IPS-18a (cell line): ENCODE measurements at regions not wholly inside any gene's neighbourhood (a gene's known extent, or its start where the extent isn't known, plus 50 kb on each side); places are given as distances from the start of the nearest gene placed in this dataset.

Source experiments
- H3K27ac ChIP-seq: one replicate; pipeline ENCODE4 v1.5.1; 2013; ENCODE audit warnings: low read length
- H3K27me3 ChIP-seq: one replicate; pipeline ENCODE4 v1.6.1; 2013; ENCODE audit warnings: mild to moderate bottlenecking, low read length; ENCODE audit not compliant: control insufficient read depth, insufficient read depth
- H3K36me3 ChIP-seq: one replicate; pipeline ENCODE4 v1.6.1; 2013; ENCODE audit warnings: low read depth, low read length; ENCODE audit not compliant: control insufficient read depth
- H3K4me1 ChIP-seq: one replicate; pipeline ENCODE4 v1.6.1; 2013; ENCODE audit warnings: low read depth, low read length; ENCODE audit not compliant: control insufficient read depth
- H3K4me3 ChIP-seq: one replicate; pipeline ENCODE4 v1.5.1; 2013; ENCODE audit warnings: low read length
- H3K9ac ChIP-seq: one replicate; pipeline ENCODE4 v1.6.1; 2013; ENCODE audit warnings: mild to moderate bottlenecking, low read length, moderate library complexity
- H3K9me3 ChIP-seq: one replicate; pipeline ENCODE4 v1.6.1; 2013; ENCODE audit warnings: low read depth, low read length; ENCODE audit not compliant: control insufficient read depth

GRCh38 chr1:222930070-222930469 lies 115.2 kb downstream of the DISP1 start:
- no peak overlapping the region for H3K4me3 ChIP-seq
- no peaks in the 10 kb centered on the region for H3K36me3 ChIP-seq
- no peaks in the 10 kb centered on the region for H3K9me3 ChIP-seq
- no peak overlapping the region for H3K9ac ChIP-seq
- H3K4me1 ChIP-seq: peaks cover 36% of the 10 kb centered on the region
- no peak overlapping the region for H3K27ac ChIP-seq
- H3K27me3 ChIP-seq: no peaks in the 10 kb centered on the region

GRCh38 chr1:222931023-222931422 lies 116.2 kb downstream of the DISP1 start:
- no peak overlapping the region for H3K27ac ChIP-seq
- H3K27me3 ChIP-seq: no peaks in the 10 kb centered on the region
- H3K4me3 ChIP-seq: no peak overlapping the region
- no peak overlapping the region for H3K9ac ChIP-seq
- H3K9me3 ChIP-seq: no peaks in the 10 kb centered on the region
- peaks cover 29% of the 10 kb centered on the region for H3K4me1 ChIP-seq
- no peaks in the 10 kb centered on the region for H3K36me3 ChIP-seq

GRCh38 chr1:222933273-222933672 lies 118.4 kb downstream of the DISP1 start:
- no peaks in the 10 kb centered on the region for H3K27me3 ChIP-seq
- H3K9me3 ChIP-seq: no peaks in the 10 kb centered on the region
- no peak overlapping the region for H3K27ac ChIP-seq
- no peaks in the 10 kb centered on the region for H3K36me3 ChIP-seq
- H3K4me3 ChIP-seq: no peak overlapping the region
- H3K4me1 ChIP-seq: peaks cover 16% of the 10 kb centered on the region
- H3K9ac ChIP-seq: no peak overlapping the region

- no peaks in the 10 kb centered on the region for H3K36me3 ChIP-seq
- H3K27me3 ChIP-seq: no peaks in the 10 kb centered on the region
- peaks cover 8% of the 10 kb centered on the region for H3K4me1 ChIP-seq
- H3K4me3 ChIP-seq: no peak overlapping the region
- H3K9me3 ChIP-seq: no peaks in the 10 kb centered on the region
- no peak overlapping the region for H3K9ac ChIP-seq
- no peak overlapping the region for H3K27ac ChIP-seq
Observed at GRCh38 chr1:222935239-222935900, 120.5 kb downstream of the DISP1 start.

- Histone ChIP-seq H3K9ac (no peak overlapping the region), H3K27ac (no peak overlapping the region), H3K9me3 (no peaks in the 10 kb centered on the region), H3K4me3 (no peak overlapping the region), H3K27me3 (no peaks in the 10 kb centered on the region), H3K36me3 (no peaks in the 10 kb centered on the region), H3K4me1 (peaks cover 4% of the 10 kb centered on the region)
Observed at GRCh38 chr1:222936042-222936441, 121.2 kb downstream of the DISP1 start.

- no peak overlapping the region for H3K9ac ChIP-seq
- no peaks in the 10 kb centered on the region for H3K4me1 ChIP-seq
- H3K27ac ChIP-seq: no peak overlapping the region
Observed at GRCh38 chr1:222938986-222939385, 124.1 kb downstream of the DISP1 start.

GRCh38 chr1:222940095-222940494 lies 125.3 kb downstream of the DISP1 start:
- H3K36me3 ChIP-seq: peaks cover 4% of the 10 kb centered on the region
- H3K4me1 ChIP-seq: no peaks in the 10 kb centered on the region
- no peaks in the 10 kb centered on the region for H3K27me3 ChIP-seq
- no peak overlapping the region for H3K9ac ChIP-seq
- no peaks in the 10 kb centered on the region for H3K9me3 ChIP-seq
- no peak overlapping the region for H3K27ac ChIP-seq
- H3K4me3 ChIP-seq: no peak overlapping the region

More at GRCh38 chr1:222938986-222939385, 124.1 kb downstream of the DISP1 start:
- H3K4me3 ChIP-seq: no peak overlapping the region
- H3K27me3 ChIP-seq: no peaks in the 10 kb centered on the region
- peaks cover 4% of the 10 kb centered on the region for H3K36me3 ChIP-seq
- H3K9me3 ChIP-seq: no peaks in the 10 kb centered on the region

- H3K36me3 ChIP-seq: peaks cover 4% of the 10 kb centered on the region
- H3K27me3 ChIP-seq: no peaks in the 10 kb centered on the region
- no peaks in the 10 kb centered on the region for H3K9me3 ChIP-seq
- no peak overlapping the region for H3K27ac ChIP-seq
- no peak overlapping the region for H3K4me3 ChIP-seq
- no peak overlapping the region for H3K9ac ChIP-seq
- H3K4me1 ChIP-seq: no peaks in the 10 kb centered on the region
Observed at GRCh38 chr1:222940906-222941305, 126.1 kb downstream of the DISP1 start.

- Histone ChIP-seq H3K27me3 (no peaks in the 10 kb centered on the region), H3K4me1 (no peaks in the 10 kb centered on the region), H3K9ac (no peak overlapping the region), H3K4me3 (no peak overlapping the region), H3K27ac (no peak overlapping the region), H3K36me3 (peaks cover 4% of the 10 kb centered on the region), H3K9me3 (no peaks in the 10 kb centered on the region)
Observed at GRCh38 chr1:222941425-222941824, 126.6 kb downstream of the DISP1 start.

- H3K27ac ChIP-seq: no peak overlapping the region
- no peaks in the 10 kb centered on the region for H3K27me3 ChIP-seq
- H3K36me3 ChIP-seq: peaks cover 4% of the 10 kb centered on the region
- no peak overlapping the region for H3K9ac ChIP-seq
- H3K4me3 ChIP-seq: no peak overlapping the region
- no peaks in the 10 kb centered on the region for H3K4me1 ChIP-seq
- no peaks in the 10 kb centered on the region for H3K9me3 ChIP-seq
Observed at GRCh38 chr1:222946436-222946835, 131.6 kb downstream of the DISP1 start.

GRCh38 chr1:222948079-222948478 lies 133.2 kb downstream of the DISP1 start:
- no peak overlapping the region for H3K27ac ChIP-seq
- peaks cover 3% of the 10 kb centered on the region for H3K36me3 ChIP-seq
- H3K27me3 ChIP-seq: no peaks in the 10 kb centered on the region
- H3K4me3 ChIP-seq: no peak overlapping the region
- no peaks in the 10 kb centered on the region for H3K4me1 ChIP-seq
- H3K9ac ChIP-seq: no peak overlapping the region
- H3K9me3 ChIP-seq: no peaks in the 10 kb centered on the region

- Histone ChIP-seq H3K9ac (no peak overlapping the region), H3K4me3 (no peak overlapping the region), H3K4me1 (no peaks in the 10 kb centered on the region), H3K36me3 (no peaks in the 10 kb centered on the region), H3K27ac (no peak overlapping the region), H3K27me3 (no peaks in the 10 kb centered on the region), H3K9me3 (no peaks in the 10 kb centered on the region)
Observed at GRCh38 chr1:222950892-222951291, 136.1 kb downstream of the DISP1 start.
